B cell (primary cell): ENCODE measurements at regions not wholly inside any gene's neighbourhood (a gene's known extent, or its start where the extent isn't known, plus 50 kb on each side); places are given as distances from the start of the nearest gene placed in this dataset.

Experiments used
- EZH2 ChIP-seq: IDR thresholded peaks from 2 replicates; pipeline ENCODE4 v1.6.1; 2012; ENCODE audit warnings: borderline replicate concordance, low read depth, mild to moderate bottlenecking, moderate library complexity, low read length; ENCODE audit not compliant: insufficient read depth, poor library complexity, severe bottlenecking
- TF ChIP-seq, protein P1 (sequence below): fragments of 200-600 bp; IDR thresholded peaks from one replicate; pipeline ENCODE4 v1.8.0; 2022; ENCODE audit warnings: antibody characterized with exemption, mild to moderate bottlenecking

DNA sequence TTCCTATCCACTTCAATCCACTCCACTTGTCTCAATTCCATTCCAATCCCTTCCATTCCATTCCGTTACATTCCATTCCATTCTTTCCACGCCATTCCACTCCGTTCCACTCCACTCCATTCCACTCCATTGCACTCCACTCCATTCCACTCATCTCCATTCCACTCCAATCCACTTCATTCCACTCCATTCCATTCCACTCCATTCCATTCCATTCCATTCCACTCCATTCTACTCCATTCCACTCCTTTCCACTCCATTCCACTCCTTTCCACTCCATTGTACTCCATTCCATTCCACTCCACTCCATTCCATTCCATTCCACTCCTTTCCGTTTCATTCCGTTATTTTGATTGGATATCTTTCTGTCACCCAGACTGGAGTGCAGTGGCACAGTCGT lies 1158.7 kb downstream of the TSPY10 start:
- TF ChIP-seq, protein P1, sequence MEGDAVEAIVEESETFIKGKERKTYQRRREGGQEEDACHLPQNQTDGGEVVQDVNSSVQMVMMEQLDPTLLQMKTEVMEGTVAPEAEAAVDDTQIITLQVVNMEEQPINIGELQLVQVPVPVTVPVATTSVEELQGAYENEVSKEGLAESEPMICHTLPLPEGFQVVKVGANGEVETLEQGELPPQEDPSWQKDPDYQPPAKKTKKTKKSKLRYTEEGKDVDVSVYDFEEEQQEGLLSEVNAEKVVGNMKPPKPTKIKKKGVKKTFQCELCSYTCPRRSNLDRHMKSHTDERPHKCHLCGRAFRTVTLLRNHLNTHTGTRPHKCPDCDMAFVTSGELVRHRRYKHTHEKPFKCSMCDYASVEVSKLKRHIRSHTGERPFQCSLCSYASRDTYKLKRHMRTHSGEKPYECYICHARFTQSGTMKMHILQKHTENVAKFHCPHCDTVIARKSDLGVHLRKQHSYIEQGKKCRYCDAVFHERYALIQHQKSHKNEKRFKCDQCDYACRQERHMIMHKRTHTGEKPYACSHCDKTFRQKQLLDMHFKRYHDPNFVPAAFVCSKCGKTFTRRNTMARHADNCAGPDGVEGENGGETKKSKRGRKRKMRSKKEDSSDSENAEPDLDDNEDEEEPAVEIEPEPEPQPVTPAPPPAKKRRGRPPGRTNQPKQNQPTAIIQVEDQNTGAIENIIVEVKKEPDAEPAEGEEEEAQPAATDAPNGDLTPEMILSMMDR: no peak
- no peak for TF ChIP-seq EZH2
